HCT116 (cell line): ENCODE measurements at regions not wholly inside any gene's neighbourhood (a gene's known extent, or its start where the extent isn't known, plus 50 kb on each side); places are given as distances from the start of the nearest gene placed in this dataset.

Source experiments
- ATAC-seq: fragments of 200-7000 bp; cut with Tn5 transposase; 2 replicates; pipeline ENCODE4 v1.9.1; 2020; ENCODE audit warnings: mild to moderate bottlenecking, moderate library complexity
- BruUV-seq: library from RNA; stranded (reverse); fragments of 400-500 nt; replicated peaks from 2 replicates; lab custom pipeline; 2021; lab: Mats Ljungman, UMichigan
- CTCF ChIA-PET: fragments of 300-600 bp; sonication (Branson Sonifier 250); formaldehyde crosslinking; loops from one replicate; lab custom pipeline; 2021; ENCODE audit warnings: antibody characterized with exemption; lab: Charles Lee
- POLR2A ChIA-PET: fragments of 300-600, 350-600 bp; sonication (Branson Sonifier 250); formaldehyde crosslinking; loops from one replicate; lab custom pipeline; 2021; ENCODE audit warnings: antibody characterized with exemption; lab: Charles Lee
- RAD21 ChIA-PET, 2 experiments: fragments of 300-600 bp; sonication (Branson Sonifier 250); formaldehyde crosslinking; loops; one replicate each; lab custom pipeline; 2023; ENCODE audit warnings: low total read pairs in 2 of 2; ENCODE audit not compliant: uncharacterized antibody in 2 of 2, unreplicated experiment in 2 of 2, low non-redundant PET in 1 of 2; lab: Charles Lee
- DNase-seq: peaks from one replicate; pipeline ENCODE4 v3.0.0-alpha.2; 2010; ENCODE audit warnings: low read depth, low spot score
- H2AFZ ChIP-seq: fragments of 200-600 bp; shearing (Covaris generic), sonication (generic); 2 replicates; pipeline ENCODE4 v1.6.1; 2017; ENCODE audit warnings: low read depth, mixed run types, mixed read lengths, antibody characterized with exemption, low read length; ENCODE audit not compliant: poor library complexity, severe bottlenecking
- H3K27ac ChIP-seq: 2 replicates; pipeline ENCODE4 v1.5.1; 2012; ENCODE audit warnings: low read depth, low read length
- H3K27me3 ChIP-seq: fragments of 200-600 bp; sonication (generic); 2 replicates; pipeline ENCODE4 v1.6.1; 2016; ENCODE audit warnings: mixed run types, low read length, mixed read lengths; ENCODE audit not compliant: insufficient read depth
- H3K36me3 ChIP-seq, 2 experiments: fragments of 200-500 bp in 1 of 2; fragments of 200-600 bp in 1 of 2; sonication (Bioruptor generic) in 1 of 2; sonication (generic) in 1 of 2; 2 replicates each; pipeline versions ENCODE4 v1.5.1 to v1.6.1; 2014 to 2016; ENCODE audit warnings: low read length in 2 of 2, inconsistent platforms in 1 of 2, mixed read lengths in 1 of 2, mixed run types in 1 of 2; ENCODE audit not compliant: insufficient read depth in 2 of 2, control insufficient read depth in 1 of 2
- H3K4me1 ChIP-seq, 2 experiments: fragments of 200-600 bp in 1 of 2; sonication (generic) in 1 of 2; 2 replicates each; pipeline versions ENCODE4 v1.5.1 to v1.6.1; 2012 to 2017; ENCODE audit warnings: low read length in 2 of 2, inconsistent platforms in 1 of 2, mild to moderate bottlenecking in 1 of 2, mixed read lengths in 1 of 2, mixed run types in 1 of 2, moderate library complexity in 1 of 2; ENCODE audit not compliant: insufficient read depth in 2 of 2, control insufficient read depth in 1 of 2
- H3K4me2 ChIP-seq: fragments of 200-600 bp; sonication (generic); 2 replicates; pipeline ENCODE4 v1.6.1; 2017; ENCODE audit warnings: mixed run types, low read length, mixed read lengths
- H3K4me3 ChIP-seq, 2 experiments: fragments of 200-600 bp in 1 of 2; sonication (generic) in 1 of 2; replicated peaks in 1 of 2; 2 replicates each; pipeline ENCODE4 v1.5.1; 2011 to 2016; ENCODE audit warnings: low read length in 2 of 2, control low read depth in 1 of 2, low read depth in 1 of 2, mild to moderate bottlenecking in 1 of 2, mixed read lengths in 1 of 2, mixed run types in 1 of 2
- H3K79me2 ChIP-seq: fragments of 200-600 bp; sonication (generic); 2 replicates; pipeline ENCODE4 v1.6.1; 2017; ENCODE audit warnings: mild to moderate bottlenecking, mixed run types, low read length, moderate library complexity, mixed read lengths; ENCODE audit not compliant: insufficient read depth
- H3K9ac ChIP-seq: fragments of 200-600 bp; sonication (generic); 2 replicates; pipeline ENCODE4 v1.6.1; 2016; ENCODE audit warnings: low read length, mixed read lengths
- H3K9me2 ChIP-seq: fragments of 200-600 bp; sonication (generic), shearing (Covaris generic); 2 replicates; pipeline ENCODE4 v1.6.1; 2017; ENCODE audit warnings: mixed run types, mild to moderate bottlenecking, moderate library complexity; ENCODE audit not compliant: insufficient read depth
- H3K9me3 ChIP-seq, 2 experiments: fragments of 200-500 bp in 1 of 2; fragments of 200-600 bp in 1 of 2; sonication (Bioruptor generic) in 1 of 2; sonication (generic) in 1 of 2; 2 replicates each; pipeline ENCODE4 v1.6.1; 2014 to 2017; ENCODE audit warnings: low read length in 2 of 2, mixed read lengths in 2 of 2, inconsistent platforms in 1 of 2, low read depth in 1 of 2, mild to moderate bottlenecking in 1 of 2, mixed run types in 1 of 2, moderate library complexity in 1 of 2; ENCODE audit not compliant: control insufficient read depth in 1 of 2, insufficient read depth in 1 of 2
- H4K20me1 ChIP-seq: fragments of 200-600 bp; sonication (generic), shearing (Covaris generic); 2 replicates; pipeline ENCODE4 v1.6.1; 2017; ENCODE audit warnings: mixed run types, mild to moderate bottlenecking, moderate library complexity; ENCODE audit not compliant: insufficient read depth
- ATF3 ChIP-seq: IDR thresholded peaks from 2 replicates; pipeline ENCODE4 v1.6.1; 2012
- CBX3 ChIP-seq: IDR thresholded peaks from 2 replicates; pipeline ENCODE4 v1.6.1; 2012; ENCODE audit warnings: low read depth
- CTCF ChIP-seq, 3 experiments: fragments of 200-600 bp in 1 of 3; sonication (generic) in 1 of 3; IDR thresholded peaks in 2 of 3; conservative IDR thresholded peaks in 1 of 3; 2 replicates each; pipeline ENCODE4 v1.5.1; 2012 to 2017; ENCODE audit warnings: low read depth in 2 of 3, low read length in 2 of 3, antibody characterized with exemption in 1 of 3, borderline replicate concordance in 1 of 3, control low read depth in 1 of 3, mild to moderate bottlenecking in 1 of 3, mixed read lengths in 1 of 3, mixed run types in 1 of 3, moderate library complexity in 1 of 3; ENCODE audit not compliant: insufficient read depth in 1 of 3
- EGR1 ChIP-seq: IDR thresholded peaks from 2 replicates; pipeline ENCODE4 v1.6.1; 2012; ENCODE audit warnings: low read depth
- ELF1 ChIP-seq: IDR thresholded peaks from 2 replicates; pipeline ENCODE4 v1.6.1; 2012; ENCODE audit warnings: low read depth, borderline replicate concordance
- EZH2 ChIP-seq: fragments of 200-600 bp; sonication (generic); IDR thresholded peaks from 2 replicates; pipeline ENCODE4 v1.6.1; 2017; ENCODE audit warnings: antibody characterized with exemption, mixed run types
- FOSL1 ChIP-seq: IDR thresholded peaks from 2 replicates; pipeline ENCODE4 v1.6.1; 2012; ENCODE audit warnings: low read depth
- JUND ChIP-seq: IDR thresholded peaks from 2 replicates; pipeline ENCODE4 v1.6.1; 2012
- MAX ChIP-seq: IDR thresholded peaks from 2 replicates; pipeline ENCODE4 v1.6.1; 2012
- POLR2A ChIP-seq: IDR thresholded peaks from 2 replicates; pipeline ENCODE4 v1.7.0; 2011; ENCODE audit warnings: borderline replicate concordance; ENCODE audit not compliant: insufficient read depth, insufficient read length; ENCODE audit errors: extremely low read depth
- POLR2AphosphoS5 ChIP-seq: IDR thresholded peaks from 2 replicates; pipeline ENCODE4 v1.6.1; 2011; ENCODE audit warnings: mild to moderate bottlenecking, low read depth, low read length, moderate library complexity
- SIN3A ChIP-seq: IDR thresholded peaks from 2 replicates; pipeline ENCODE4 v1.6.1; 2012; ENCODE audit warnings: low read depth
- SP1 ChIP-seq: IDR thresholded peaks from 2 replicates; pipeline ENCODE4 v1.6.1; 2012; ENCODE audit warnings: low read depth
- SRF ChIP-seq: IDR thresholded peaks from 2 replicates; pipeline ENCODE4 v1.6.1; 2012; ENCODE audit warnings: low read depth
- TCF7L2 ChIP-seq: IDR thresholded peaks from 2 replicates; pipeline ENCODE4 v1.7.0; 2011; ENCODE audit warnings: borderline replicate concordance, inconsistent platforms; ENCODE audit not compliant: insufficient read depth, insufficient read length; ENCODE audit errors: extremely low read depth
- YY1 ChIP-seq: IDR thresholded peaks from 2 replicates; pipeline ENCODE4 v1.6.1; 2011; ENCODE audit warnings: low read length, low read depth, moderate library complexity, mild to moderate bottlenecking; ENCODE audit not compliant: insufficient replicate concordance; ENCODE audit errors: extremely low read depth
- ZBTB33 ChIP-seq: IDR thresholded peaks from 2 replicates; pipeline ENCODE4 v1.6.1; 2011; ENCODE audit warnings: mild to moderate bottlenecking, low read length, moderate library complexity; ENCODE audit not compliant: insufficient replicate concordance; ENCODE audit errors: extremely low read depth
- ZFX ChIP-seq: fragments of 450-650 bp; IDR thresholded peaks from 2 replicates; pipeline ENCODE4 v1.6.1; 2017
- ZNF274 ChIP-seq: fragments of 200-500 bp; sonication (Bioruptor generic); IDR thresholded peaks from 2 replicates; pipeline ENCODE4 v1.6.1; 2014; ENCODE audit warnings: mild to moderate bottlenecking, low read depth, low read length, inconsistent platforms
- intact Hi-C: fragments of 100-400 bp; cut with micrococcal nuclease; formaldehyde crosslinking; loops from 2 replicates; pipeline ENCODE4 v1.10.0; 2022

- no peak overlapping the region for H3K4me2 ChIP-seq
- DNase-seq = no peak
Measured at GRCh38 chr10:55449981-55450380, 649.0 kb upstream of the PCDH15 start.

More at GRCh38 chr10:55449981-55450380, 649.0 kb upstream of the PCDH15 start:
- POLR2A ChIA-PET = no interaction called here
- Histone ChIP-seq H3K9me3 (peaks cover 3 to 5% of the 10 kb centered on the region in 2 experiments; a peak in 3 of 4 replicates), H2AFZ (no peak overlapping the region), H3K9me2 (no peaks in the 10 kb centered on the region), H3K27me3 (no peaks in the 10 kb centered on the region)
- intact Hi-C loops = no loop called here
- CTCF ChIA-PET = no interaction called here
- ATAC-seq = no peak
- RAD21 ChIA-PET = no interaction called here
- TF ChIP-seq ELF1 = no peak
- TF ChIP-seq POLR2A = no peak
- no peak for TF ChIP-seq EZH2
- no peak for TF ChIP-seq TCF7L2
- no peak for TF ChIP-seq ZNF274
- no peak for TF ChIP-seq FOSL1
- TF ChIP-seq CTCF (IDR thresholded peaks at IDR 0.05 in 2 of 3, conservative IDR thresholded peaks at IDR 0.05 in 1 of 3; ENCODE audit: borderline replicate concordance in 1 of 3, insufficient read depth in 1 of 3, low read depth in 2 of 3, low read length in 2 of 3) = no peak
- TF ChIP-seq POLR2AphosphoS5 = no peak
- no peak for TF ChIP-seq JUND
- no peak for TF ChIP-seq SRF
- TF ChIP-seq SIN3A = no peak
- no peak for TF ChIP-seq EGR1
- TF ChIP-seq ZFX = no peak
- TF ChIP-seq ZBTB33 = no peak
- no peak for TF ChIP-seq CBX3
- no peak for TF ChIP-seq ATF3
- TF ChIP-seq SP1 = no peak
- no peak for TF ChIP-seq YY1
- TF ChIP-seq MAX = no peak
- TF ChIP-seq, all 23 proteins: peak for 0
- Histone ChIP-seq H3K27ac (no peak overlapping the region), H3K36me3 (no peaks in the 10 kb centered on the region), H3K79me2 (no peaks in the 10 kb centered on the region), H3K4me1 (no peaks in the 10 kb centered on the region), H3K9ac (no peak overlapping the region), H4K20me1 (no peaks in the 10 kb centered on the region), H3K4me3 (no peak overlapping the region)
- BruUV-seq = no TSS peak
